HK-2 (cell line): ENCODE measurements at regions not wholly inside any gene's neighbourhood (a gene's known extent, or its start where the extent isn't known, plus 50 kb on each side); places are given as distances from the start of the nearest gene placed in this dataset.

Experiments used
- DNase-seq: peaks from one replicate; pipeline ENCODE4 v3.0.0-alpha.2; 2018; ENCODE audit not compliant: unreplicated experiment

DNA sequence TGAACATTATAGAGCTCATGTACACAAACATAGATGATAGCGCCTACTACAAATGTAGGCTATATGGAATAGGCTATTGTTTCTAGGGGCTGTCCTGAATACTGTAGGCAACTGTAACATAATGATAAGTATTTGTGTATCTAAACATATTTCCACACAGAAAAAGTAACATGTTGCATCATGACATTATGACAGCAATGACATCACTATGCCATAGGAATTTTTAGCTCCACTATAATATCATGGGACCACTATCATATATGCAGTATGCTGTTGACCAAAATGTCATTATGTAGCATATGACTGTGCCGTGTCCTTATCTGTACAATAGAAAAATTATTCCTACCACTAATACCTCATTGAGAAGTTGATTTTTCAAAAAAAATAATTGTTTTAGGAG is 96.7 kb upstream of the SSTR1 start:
- DNase-seq: no peak

DNA sequence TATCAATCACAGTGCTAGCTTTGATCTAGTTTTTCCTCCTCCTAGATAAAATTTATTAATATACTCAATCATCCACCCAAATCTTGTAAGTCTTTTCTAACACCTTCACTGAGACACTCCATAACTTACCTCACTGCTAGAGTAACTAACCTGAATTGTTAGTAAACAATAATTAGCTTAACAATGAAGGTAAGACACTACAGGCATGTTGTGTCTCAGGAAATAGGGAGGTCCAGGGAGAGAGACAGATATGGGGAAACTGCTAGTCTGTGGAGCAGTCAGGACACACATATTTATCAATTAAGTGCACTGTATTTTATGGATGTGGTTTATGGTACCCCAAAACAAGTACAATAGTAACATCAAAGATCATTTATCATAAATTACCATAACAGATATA is 94.2 kb upstream of the SSTR1 start:
- DNase-seq: no peak

DNA sequence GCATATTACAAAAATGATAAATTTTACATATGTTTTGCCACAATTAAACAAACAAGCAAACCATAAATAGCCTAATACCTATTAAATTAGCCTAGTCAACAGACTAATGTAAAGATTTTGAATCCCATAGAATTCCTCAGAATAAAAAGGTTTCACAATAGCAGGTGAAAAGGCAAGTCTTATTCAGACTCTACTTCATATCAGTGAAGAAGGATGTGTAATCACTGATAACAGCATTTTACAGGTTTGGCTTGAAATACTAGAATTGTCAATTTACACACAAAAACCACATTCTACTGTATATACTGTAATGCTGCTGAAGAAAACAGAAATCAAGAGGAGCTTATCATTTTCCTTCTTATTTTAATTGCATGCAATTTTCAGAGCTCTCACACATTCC is 90.8 kb upstream of the SSTR1 start:
- DNase-seq: no peak

DNA sequence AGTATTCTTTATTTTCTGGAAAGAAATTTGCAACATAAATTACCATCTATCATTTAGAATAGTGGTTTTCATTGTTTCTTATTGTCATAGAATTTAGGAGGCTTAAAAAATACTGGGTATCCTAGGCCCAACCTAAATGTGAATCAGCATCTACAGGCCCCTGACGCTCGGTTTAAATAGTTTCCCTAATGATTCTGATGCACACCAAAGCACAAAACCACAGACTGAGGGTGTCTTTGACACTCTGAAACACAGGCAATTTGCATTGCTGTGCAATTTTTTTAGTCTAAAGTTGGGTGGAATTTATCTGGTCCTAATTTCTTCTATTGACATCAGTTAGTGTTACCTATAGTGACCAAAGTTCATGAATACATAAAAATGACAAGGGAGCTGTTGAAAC is 87.6 kb upstream of the SSTR1 start:
- no peak for DNase-seq

DNA sequence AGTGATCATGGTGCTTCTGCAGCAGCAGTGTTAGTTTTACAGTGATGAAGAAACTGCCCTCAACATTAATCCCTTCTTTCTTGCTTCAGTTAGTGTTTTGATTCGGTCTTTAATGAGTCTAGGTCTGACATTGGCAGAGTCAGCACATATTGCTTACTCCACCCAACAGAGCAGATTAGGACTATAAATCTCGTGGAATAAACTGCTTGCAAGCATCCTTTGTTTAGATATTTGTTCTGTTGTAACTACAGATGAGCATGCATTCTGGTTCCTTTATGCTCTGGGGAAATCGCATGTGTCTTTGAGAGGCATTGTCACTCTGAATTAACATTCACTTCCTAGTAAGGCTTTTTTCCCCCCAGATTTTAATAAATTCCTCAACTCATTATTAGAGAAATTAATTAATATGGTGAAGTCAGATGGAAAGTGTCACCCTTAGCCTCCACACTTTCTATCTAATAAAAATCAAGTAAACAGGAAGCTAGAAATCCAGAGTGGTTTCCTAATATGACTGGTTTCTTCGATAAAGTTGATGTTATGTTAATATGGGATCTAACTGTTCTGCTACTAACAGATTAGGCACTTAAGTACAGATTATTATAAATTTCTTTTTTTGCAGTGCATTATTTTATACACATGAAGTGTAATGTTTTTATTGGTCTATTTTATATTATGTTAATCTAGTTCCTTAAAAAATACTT is 86.2 kb upstream of the SSTR1 start:
- no peak for DNase-seq

DNA sequence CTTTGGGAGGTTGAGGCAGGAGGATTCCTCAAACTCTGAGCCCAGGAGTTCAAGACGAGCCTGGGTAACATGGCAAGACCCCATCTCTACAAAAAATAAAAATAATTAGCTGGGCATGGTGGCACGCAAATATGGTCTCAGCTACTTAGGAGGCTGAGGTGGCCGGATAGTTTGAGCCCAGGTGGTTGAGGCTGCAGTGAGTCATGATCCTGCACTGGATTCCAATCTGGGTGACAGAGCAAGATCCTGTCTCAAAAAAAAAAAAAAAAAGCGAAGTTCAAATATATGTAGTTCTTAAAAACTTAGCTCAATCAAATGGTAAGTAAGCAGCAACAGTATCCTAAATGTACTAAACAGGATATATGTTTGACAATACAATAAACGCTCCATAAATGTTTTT is 85.5 kb upstream of the SSTR1 start:
- no peak for DNase-seq

DNA sequence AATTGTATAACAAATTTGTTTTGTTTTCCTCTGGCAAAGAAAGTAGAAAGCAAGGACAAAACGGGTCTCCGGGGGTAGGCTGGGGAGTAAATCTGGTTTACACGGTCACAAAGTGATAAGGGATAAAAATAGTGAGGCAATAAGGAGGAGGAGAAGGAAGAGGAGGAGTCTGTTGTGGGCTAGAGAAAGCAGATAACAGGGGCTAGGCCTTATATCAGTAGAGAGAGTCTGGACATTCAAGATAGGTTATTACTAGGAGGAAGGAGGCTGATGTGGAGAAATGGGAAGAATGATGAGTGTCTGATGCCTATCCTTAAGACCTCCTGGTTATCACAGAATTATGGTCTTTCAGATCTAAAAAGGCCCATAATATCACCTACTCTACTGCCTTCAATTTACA is 83.2 kb upstream of the SSTR1 start:
- no peak for DNase-seq

DNA sequence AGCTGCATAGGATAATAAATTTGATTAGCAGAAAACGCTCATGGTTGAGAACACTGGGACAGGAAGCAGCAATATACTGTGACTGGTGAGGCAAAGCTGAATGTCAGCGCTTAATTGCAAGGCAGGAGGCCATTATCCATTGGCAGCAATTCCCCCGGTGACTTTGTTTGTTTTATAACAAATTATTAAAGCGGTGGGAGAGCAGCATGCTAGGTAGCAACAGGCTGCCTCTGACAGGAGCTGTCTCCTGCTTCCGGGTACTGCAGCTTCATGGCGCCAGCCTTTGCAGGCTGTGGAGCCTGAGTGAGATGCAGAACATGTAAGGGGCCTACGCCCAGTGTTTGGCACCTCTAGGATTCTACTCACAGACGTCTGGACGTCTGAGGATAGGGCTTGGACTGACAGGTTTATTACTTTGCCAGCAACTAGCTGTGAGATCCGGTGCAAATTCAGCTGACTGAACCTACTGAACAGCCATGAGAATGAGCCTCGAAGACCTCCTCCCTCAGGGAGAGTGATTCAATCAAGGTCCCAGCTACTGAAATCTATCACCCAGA is 82.1 kb upstream of the SSTR1 start:
- no peak for DNase-seq

DNA sequence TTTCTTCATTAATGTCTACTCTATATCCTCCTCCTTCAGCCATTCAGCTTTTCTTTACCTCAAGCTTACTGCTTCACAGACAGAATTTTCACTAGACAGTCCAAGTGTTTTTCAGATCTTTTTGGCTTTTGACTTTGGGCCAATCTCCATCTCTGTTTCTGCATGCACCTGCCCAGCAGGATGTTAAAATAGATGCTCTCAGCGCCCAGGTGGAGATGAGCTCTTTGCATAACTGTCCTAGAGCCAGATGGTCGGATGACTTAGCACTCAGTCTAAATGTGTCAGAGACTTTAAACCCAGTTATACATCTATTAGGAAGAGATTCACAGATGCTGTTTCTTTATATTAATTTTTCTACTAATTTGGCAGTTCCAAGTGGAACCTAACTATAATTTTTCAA is 80.3 kb upstream of the SSTR1 start:
- no peak for DNase-seq

DNA sequence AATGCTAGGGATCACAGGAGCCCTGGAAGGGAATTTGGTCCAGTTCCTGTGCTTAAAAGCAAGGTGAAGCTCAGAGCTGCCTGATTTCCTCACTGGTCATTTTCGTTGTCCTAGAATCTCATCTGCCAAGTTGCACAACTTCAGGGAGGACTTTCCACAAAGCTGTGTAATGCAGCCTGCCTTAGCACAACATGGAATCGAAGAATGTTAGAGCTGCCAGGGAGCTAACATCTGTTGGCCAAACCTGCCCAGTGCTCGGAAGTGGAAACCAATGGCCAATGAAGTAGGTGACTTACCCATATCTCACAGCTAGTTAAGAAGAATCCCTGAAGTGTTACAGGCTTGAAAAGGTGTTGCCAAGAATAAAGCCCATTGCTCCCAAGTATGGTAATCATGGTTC is 79.9 kb upstream of the SSTR1 start:
- no peak for DNase-seq

DNA sequence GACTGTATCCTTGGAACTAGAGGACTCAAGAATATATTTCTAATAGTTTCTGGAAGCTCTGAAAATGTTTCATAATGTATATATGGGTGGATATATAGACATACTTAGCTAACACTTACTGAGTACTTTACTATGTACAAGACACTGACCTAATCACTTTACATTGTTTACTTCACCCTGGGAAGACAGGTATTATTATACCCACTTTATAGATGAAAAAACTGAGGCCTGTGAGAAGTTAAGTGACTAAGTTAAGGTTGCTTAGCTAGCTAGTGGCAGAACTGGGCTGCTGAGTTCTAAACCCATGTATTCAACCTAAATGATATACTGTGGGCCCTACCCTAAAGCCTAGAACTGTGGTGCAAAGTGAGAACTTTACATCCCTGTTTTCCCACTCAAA is 79.1 kb upstream of the SSTR1 start:
- no peak for DNase-seq

DNA sequence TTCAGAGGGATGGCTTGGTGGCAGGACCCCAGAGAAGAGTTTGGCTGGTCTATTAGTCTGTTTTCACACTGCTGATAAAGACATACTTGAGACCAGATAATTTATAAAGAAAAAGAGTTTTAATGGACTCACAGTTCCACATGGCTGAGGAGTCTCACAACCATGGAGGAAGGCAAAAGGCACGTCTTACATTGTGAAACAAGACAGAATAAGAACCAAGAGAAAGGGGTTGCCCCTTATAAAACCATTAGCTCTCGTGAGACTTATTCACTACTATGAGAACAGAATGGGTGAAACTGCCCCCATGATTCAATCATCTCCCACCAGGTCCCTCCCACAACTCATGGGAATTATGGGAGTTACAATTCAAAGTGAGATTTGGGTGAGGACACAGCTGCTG is 78.5 kb upstream of the SSTR1 start:
- no peak for DNase-seq

DNA sequence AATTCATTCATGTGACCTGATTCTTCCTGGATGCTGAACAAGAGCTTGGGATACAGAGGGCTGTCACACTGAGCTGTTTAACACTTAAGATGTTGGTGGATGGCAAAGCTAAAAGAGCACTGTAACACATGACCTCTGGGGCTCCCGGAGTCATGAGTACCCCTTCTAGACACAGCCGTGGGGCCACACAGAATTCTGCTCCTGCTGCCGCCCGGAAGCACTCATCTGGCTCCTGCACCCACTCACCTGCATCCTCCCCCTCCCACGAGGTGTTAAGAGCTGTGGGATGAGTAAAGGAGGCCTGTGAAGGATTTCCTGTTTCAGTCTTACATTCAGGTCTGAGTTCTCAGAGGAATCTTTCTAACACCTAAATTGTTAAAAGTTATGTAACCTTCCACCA is 78.0 kb upstream of the SSTR1 start:
- no peak for DNase-seq

DNA sequence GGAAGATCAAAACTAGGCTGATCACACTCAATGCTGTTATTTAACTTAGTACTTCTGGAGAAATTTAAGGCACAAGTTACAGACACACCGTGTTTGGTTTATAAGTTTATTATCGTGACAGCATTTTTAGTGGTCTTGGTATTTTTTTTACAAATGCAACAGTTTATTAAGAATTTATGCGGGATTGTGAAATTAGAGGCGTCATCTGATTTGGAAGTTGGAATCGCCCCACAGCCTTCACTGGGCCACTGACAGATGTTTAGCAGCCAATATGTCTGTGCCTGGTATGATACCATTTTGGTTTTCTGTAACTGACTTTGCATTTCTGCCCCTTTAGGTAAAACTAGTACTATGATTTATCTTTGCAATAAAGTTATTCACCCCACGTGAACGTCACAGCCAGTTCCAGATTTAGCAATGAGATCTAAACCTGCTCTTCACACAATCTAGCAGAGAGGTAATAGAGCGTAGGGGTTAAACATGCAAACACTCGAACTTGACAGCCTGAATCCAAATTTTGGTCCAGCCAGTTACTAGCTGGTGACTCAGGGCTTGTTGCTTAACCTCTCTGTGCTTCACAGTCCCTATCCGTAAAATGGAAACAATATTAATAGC is 73.2 kb upstream of the SSTR1 start:
- no peak for DNase-seq

DNA sequence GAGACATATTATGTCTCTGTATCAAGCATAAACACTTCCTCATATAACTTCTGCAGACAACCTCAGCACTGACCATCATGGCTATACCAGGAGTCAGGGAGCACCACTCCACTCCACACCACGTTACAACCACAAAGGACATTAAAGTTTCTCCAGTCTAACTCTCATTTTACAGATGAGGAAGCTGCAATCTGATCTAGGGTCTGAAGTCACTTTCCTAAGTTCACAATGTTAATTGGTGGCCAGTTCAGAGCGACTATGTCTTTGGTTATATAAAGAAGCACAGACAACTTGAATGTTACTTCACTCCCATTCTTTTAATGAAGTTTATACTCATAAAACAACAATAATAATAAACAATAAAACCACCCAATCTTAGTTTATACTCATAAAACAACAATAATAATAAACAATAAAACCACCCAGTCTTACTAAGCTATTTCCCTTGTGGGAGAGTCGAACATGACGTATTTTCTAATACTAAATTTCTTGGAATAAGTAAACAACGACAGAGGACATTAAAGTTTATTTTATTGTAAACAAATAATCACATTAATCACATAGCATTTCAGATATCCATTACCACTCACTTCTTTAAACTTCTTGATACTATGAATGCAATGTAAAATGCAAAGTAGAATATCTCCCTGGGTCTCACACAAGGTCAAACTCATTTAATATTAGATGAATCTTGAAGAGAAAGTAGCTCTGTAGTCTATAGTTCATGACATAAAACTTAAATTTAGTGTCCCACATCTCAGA is 72.4 kb upstream of the SSTR1 start:
- no peak for DNase-seq

DNA sequence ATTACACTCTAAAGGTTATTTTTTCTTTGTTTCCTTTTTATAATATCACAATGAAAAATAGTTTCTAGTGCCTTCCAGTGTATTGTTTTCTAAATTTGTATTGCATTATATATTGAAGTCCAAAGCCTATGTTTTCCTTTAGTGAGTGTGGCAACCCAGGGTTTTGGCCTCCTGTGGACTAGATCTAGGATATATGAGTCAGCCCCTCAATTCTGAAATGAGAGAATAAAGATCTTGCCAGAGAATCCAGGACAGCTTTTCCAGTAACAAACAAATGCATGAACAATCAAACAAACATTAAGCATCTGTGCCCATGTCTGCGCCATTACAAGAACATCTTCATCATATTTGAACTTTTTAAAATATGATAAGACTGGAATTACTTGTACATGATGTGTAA is 70.7 kb upstream of the SSTR1 start:
- DNase-seq: no peak

DNA sequence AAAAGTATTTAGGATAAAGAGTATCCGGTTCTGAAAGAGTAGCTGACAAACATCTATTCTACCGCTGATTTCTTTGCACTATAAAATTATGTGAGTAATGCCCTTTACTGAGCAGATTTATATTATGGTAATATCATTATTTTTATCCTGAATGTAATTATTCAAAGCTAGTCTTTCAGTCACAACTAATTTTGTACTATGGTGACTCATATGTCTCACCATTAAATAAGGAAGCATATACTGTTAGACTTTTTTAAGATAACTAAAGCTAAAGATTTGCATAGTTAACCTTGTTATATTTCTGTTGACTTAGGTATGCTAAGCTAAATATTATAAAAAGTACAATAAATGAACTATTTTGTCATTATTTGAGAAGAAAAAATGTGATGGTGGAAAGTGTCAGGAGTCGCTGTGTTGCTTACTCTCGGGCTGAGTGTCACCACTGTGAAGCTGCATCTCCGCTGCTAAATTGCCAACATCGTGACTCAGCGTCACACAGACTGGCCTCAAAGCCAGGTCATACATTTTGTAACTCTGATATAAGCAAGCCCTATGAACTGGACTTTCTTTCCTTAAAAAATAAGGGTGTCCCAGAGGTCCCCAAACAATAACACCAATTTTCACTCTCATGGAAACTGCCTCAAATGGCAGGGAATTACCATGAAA is 69.1 kb upstream of the SSTR1 start:
- no peak for DNase-seq

DNA sequence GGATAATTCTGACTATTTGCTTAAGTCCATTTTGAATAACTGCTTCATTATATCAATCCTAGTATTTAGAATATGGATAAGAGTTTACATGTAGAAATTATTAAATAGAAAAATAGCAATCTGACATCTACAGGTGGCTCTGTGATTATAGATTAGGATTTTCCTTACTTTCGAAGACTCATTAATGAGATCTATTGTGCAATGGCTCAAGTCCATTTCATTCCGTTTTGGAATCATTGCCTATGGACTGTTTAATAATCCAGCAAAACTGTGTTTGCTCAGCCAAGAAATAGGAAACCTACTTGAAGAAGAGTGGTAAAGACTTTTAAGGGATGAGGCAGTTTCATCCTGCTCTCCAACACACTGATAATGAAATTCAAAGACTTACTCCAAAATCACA is 67.8 kb upstream of the SSTR1 start:
- DNase-seq: no peak

DNA sequence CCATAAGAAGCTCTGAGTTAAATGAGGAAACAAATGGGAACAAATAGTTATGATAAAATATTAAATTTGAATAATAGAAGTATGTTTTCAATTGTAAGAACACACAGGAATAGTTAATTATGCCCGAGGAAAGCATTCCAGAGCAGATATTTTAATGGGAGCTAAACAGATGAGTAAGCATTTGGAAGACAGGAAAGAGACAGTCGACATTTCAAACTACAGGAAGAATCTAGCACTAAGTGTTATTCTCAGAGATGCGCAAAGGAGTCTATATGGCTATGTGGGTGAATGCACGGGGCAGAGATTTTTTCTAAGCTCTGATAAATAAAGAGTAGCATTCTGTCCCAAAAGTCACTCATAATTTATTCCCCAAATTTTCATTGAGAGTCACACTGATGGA is 64.5 kb upstream of the SSTR1 start:
- no peak for DNase-seq

DNA sequence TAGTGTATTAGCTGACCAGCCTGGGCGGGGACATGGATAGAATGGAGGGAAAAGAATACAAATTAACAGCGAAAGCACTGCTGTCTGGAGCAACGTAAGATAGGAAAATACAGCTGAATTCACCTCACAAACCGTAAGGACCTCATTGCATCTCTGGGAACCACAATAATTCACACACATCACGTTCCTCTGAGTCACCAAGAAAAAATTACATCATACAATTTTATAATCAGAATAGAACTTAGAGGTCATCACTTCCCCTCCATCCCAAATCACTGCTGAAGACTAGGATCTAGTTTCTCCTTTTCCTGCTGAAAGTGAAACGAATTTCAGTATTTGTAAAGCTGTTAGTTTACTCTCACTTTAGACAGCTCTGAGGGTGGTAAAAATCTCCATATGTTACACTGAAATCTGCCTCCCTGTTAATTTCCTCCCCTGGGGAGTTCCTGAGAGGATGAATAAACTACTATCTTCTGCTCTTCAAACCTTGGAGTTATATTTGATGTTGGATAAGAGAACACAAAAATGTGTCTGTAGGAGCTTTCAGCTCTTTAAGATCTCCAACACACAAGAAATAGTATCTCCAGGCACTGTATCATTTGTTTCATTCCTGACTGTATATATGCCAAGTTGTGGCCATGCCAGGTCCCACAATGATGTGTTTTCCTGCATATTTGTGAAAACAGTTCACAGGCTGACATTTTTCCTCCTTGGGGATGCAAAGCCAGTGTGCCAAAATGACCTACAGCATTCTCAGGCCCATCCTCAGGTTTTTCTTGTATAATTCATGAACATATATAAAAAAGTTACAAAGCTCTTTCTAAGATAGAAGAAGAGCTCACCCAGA is 63.8 kb upstream of the SSTR1 start:
- no peak for DNase-seq

DNA sequence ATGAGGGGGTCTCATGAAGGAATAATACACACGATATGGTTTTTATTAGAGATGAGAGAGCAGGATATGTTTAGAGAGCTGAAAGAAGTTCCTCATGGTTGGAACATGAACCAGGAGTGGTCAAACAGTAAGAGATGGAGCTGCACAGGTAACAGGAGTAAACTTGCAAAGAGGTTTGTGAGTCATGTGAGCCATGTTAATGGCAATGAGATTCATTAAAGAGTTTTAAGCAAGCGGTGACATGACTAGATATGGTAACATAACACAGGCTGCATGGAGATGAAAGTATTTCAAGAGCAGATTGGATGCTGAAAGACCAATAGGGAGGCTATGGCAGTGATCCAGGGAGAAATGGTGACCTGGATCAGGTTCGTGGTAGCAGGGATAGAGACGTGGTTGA is 62.6 kb upstream of the SSTR1 start:
- no peak for DNase-seq

DNA sequence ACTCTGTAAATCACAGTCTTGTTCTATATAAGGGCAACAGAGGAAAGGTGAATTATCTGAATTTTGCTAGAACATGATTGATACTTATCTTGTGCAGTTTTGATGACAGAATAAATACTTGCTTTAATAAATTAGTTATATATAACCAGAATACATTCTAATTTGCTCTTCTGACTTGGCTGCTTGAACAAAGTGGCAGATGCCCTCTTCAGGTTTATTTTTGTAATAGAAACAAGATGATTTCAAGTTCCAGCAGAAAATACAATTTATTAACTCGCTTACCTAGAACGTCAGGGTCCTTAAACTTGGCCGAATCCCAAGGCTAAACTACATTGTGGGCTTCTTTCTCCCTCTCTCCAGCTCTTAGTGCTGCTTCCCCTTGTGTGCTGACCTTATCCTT is 57.6 kb upstream of the SSTR1 start:
- no peak for DNase-seq
